Activated CD4-positive, alpha-beta T cell treated with anti-CD3 and anti-CD28 coated beads, Interleukin-2, amount 10 ng/mL, durations not matched to agents 24 days and 14 days (primary cell): ENCODE measurements at regions not wholly inside any gene's neighbourhood (a gene's known extent, or its start where the extent isn't known, plus 50 kb on each side); places are given as distances from the start of the nearest gene placed in this dataset.

ENCODE experiments used
- DNase-seq: peaks from one replicate; pipeline ENCODE4 v3.0.0; 2022
- H3K27ac Mint-ChIP-seq: one replicate; pipeline ENCODE4 v1.8.0; 2022; ENCODE audit warnings: mild to moderate bottlenecking, mixed read lengths
- H3K27me3 Mint-ChIP-seq: one replicate; pipeline ENCODE4 v1.8.0; 2022; ENCODE audit warnings: mixed read lengths
- H3K36me3 Mint-ChIP-seq: one replicate; pipeline ENCODE4 v1.8.0; 2022; ENCODE audit warnings: low read depth, mild to moderate bottlenecking, mixed read lengths
- H3K4me1 Mint-ChIP-seq: one replicate; pipeline ENCODE4 v1.8.0; 2021; ENCODE audit warnings: mixed read lengths
- H3K4me3 Mint-ChIP-seq: one replicate; pipeline ENCODE4 v1.8.0; 2022; ENCODE audit warnings: mild to moderate bottlenecking, moderate library complexity, mixed read lengths
- H3K9me3 Mint-ChIP-seq: one replicate; pipeline ENCODE4 v1.8.0; 2021; ENCODE audit warnings: mixed read lengths
- intact Hi-C: fragments of 100-400 bp; cut with micrococcal nuclease; formaldehyde crosslinking; loops from one replicate; pipeline ENCODE4 v1.15.1; 2023

- intact Hi-C loops, result no loop called here
- Mint-ChIP-seq H3K4me3 (no peak overlapping the region), H3K27ac (no peak overlapping the region), H3K9me3 (no peaks in the 10 kb centered on the region), H3K36me3 (no peaks in the 10 kb centered on the region), H3K4me1 (no peaks in the 10 kb centered on the region), H3K27me3 (no peaks in the 10 kb centered on the region)
- no peak for DNase-seq
These were observed 111.9 kb downstream of the GPAM start for GRCh38 chr10:112071596-112072133.

GRCh38 chr10:112078003-112078402 is 105.6 kb downstream of the GPAM start:
- Mint-ChIP-seq H3K27ac (no peak overlapping the region), H3K4me1 (no peaks in the 10 kb centered on the region), H3K4me3 (no peak overlapping the region), H3K36me3 (no peaks in the 10 kb centered on the region), H3K27me3 (no peaks in the 10 kb centered on the region), H3K9me3 (no peaks in the 10 kb centered on the region)
- intact Hi-C loops, result no loop called here
- DNase-seq, result no peak

GRCh38 chr10:112080231-112080630 is 103.3 kb downstream of the GPAM start:
- Mint-ChIP-seq H3K9me3 (no peaks in the 10 kb centered on the region), H3K36me3 (no peaks in the 10 kb centered on the region), H3K27ac (no peak overlapping the region), H3K4me1 (no peaks in the 10 kb centered on the region), H3K27me3 (no peaks in the 10 kb centered on the region), H3K4me3 (no peak overlapping the region)
- DNase-seq, result no peak
- intact Hi-C loops, result no loop called here

- Mint-ChIP-seq H3K27me3 (no peaks in the 10 kb centered on the region), H3K4me1 (no peaks in the 10 kb centered on the region), H3K27ac (no peak overlapping the region), H3K4me3 (no peak overlapping the region), H3K9me3 (no peaks in the 10 kb centered on the region), H3K36me3 (no peaks in the 10 kb centered on the region)
- DNase-seq, result no peak
- intact Hi-C loops, result no loop called here
These were observed 101.4 kb downstream of the GPAM start for GRCh38 chr10:112082120-112082519.

GRCh38 chr10:112083472-112083871 is 100.1 kb downstream of the GPAM start:
- no peak overlapping the region for H3K27ac Mint-ChIP-seq
- intact Hi-C loops, result no loop called here
- no peak for DNase-seq
- H3K4me1 Mint-ChIP-seq, result no peaks in the 10 kb centered on the region
- H3K4me3 Mint-ChIP-seq, result no peak overlapping the region
- H3K36me3 Mint-ChIP-seq, result no peaks in the 10 kb centered on the region
- no peaks in the 10 kb centered on the region for H3K9me3 Mint-ChIP-seq
- no peaks in the 10 kb centered on the region for H3K27me3 Mint-ChIP-seq

GRCh38 chr10:112087953-112088456 is 95.6 kb downstream of the GPAM start:
- DNase-seq, result no peak
- H3K4me1 Mint-ChIP-seq, result no peaks in the 10 kb centered on the region
- no peak overlapping the region for H3K4me3 Mint-ChIP-seq
- H3K27ac Mint-ChIP-seq, result no peak overlapping the region
- H3K36me3 Mint-ChIP-seq, result no peaks in the 10 kb centered on the region
- intact Hi-C loops, result no loop called here
- no peaks in the 10 kb centered on the region for H3K9me3 Mint-ChIP-seq
- H3K27me3 Mint-ChIP-seq, result peaks cover 1% of the 10 kb centered on the region

GRCh38 chr10:112091703-112092102 is 91.9 kb downstream of the GPAM start:
- Mint-ChIP-seq H3K9me3 (no peaks in the 10 kb centered on the region), H3K36me3 (no peaks in the 10 kb centered on the region), H3K4me1 (no peaks in the 10 kb centered on the region), H3K27ac (no peak overlapping the region), H3K4me3 (no peak overlapping the region), H3K27me3 (peaks cover 1% of the 10 kb centered on the region)
- DNase-seq, result no peak
- intact Hi-C loops, result no loop called here

- Mint-ChIP-seq H3K36me3 (no peaks in the 10 kb centered on the region), H3K9me3 (no peaks in the 10 kb centered on the region), H3K4me1 (no peaks in the 10 kb centered on the region), H3K27me3 (peaks cover 1% of the 10 kb centered on the region), H3K27ac (no peak overlapping the region), H3K4me3 (no peak overlapping the region)
- intact Hi-C loops, result no loop called here
- DNase-seq, result no peak
These were observed 91.0 kb downstream of the GPAM start for GRCh38 chr10:112092519-112092918.

GRCh38 chr10:112094984-112095383 is 88.6 kb downstream of the GPAM start:
- intact Hi-C loops, result no loop called here
- peaks cover 1% of the 10 kb centered on the region for H3K27me3 Mint-ChIP-seq
- no peak overlapping the region for H3K27ac Mint-ChIP-seq
- no peaks in the 10 kb centered on the region for H3K4me1 Mint-ChIP-seq
- no peak overlapping the region for H3K4me3 Mint-ChIP-seq
- DNase-seq, result no peak
- no peaks in the 10 kb centered on the region for H3K36me3 Mint-ChIP-seq
- H3K9me3 Mint-ChIP-seq, result no peaks in the 10 kb centered on the region

GRCh38 chr10:112095731-112096130 is 87.8 kb downstream of the GPAM start:
- Mint-ChIP-seq H3K9me3 (no peaks in the 10 kb centered on the region), H3K27me3 (peaks cover 1% of the 10 kb centered on the region), H3K36me3 (no peaks in the 10 kb centered on the region), H3K4me1 (no peaks in the 10 kb centered on the region), H3K27ac (no peak overlapping the region), H3K4me3 (no peak overlapping the region)
- intact Hi-C loops, result no loop called here
- DNase-seq, result no peak

- Mint-ChIP-seq H3K27me3 (peaks cover 2% of the 10 kb centered on the region), H3K27ac (no peak overlapping the region), H3K4me1 (no peaks in the 10 kb centered on the region), H3K36me3 (no peaks in the 10 kb centered on the region), H3K9me3 (no peaks in the 10 kb centered on the region), H3K4me3 (no peak overlapping the region)
- intact Hi-C loops, result no loop called here
- no peak for DNase-seq
These were observed 84.9 kb downstream of the GPAM start for GRCh38 chr10:112098682-112099081.
